D721Med (cell line): ENCODE measurements at regions not wholly inside any gene's neighbourhood (a gene's known extent, or its start where the extent isn't known, plus 50 kb on each side); places are given as distances from the start of the nearest gene placed in this dataset.

Source experiments
- DNase-seq: peaks from one replicate; pipeline ENCODE4 v3.0.0; 2011; ENCODE audit warnings: low spot score; ENCODE audit not compliant: insufficient read length
- FAIRE-seq: peaks from 2 replicates; lab custom pipeline; 2011; peaks lifted over from hg19 to GRCh38; lab: Jason Lieb, UNC
- CTCF ChIP-seq: IDR thresholded peaks from 2 replicates; pipeline ENCODE4 v1.5.1; 2012; ENCODE audit warnings: mild to moderate bottlenecking, control low read depth; ENCODE audit not compliant: insufficient read depth; ENCODE audit errors: missing control alignments

GRCh38 chr13:34886987-34887386 lies 55.1 kb upstream of the NBEA start:
- no peak for DNase-seq
- FAIRE-seq = no peak
- no peak for TF ChIP-seq CTCF
